A549 (cell line): ENCODE measurements at regions not wholly inside any gene's neighbourhood (a gene's known extent, or its start where the extent isn't known, plus 50 kb on each side); places are given as distances from the start of the nearest gene placed in this dataset.
"Not testable (repeated sequence)": the region's sequence is repeated elsewhere in the genome, so short reads cannot be mapped to it uniquely, and the experiment has no call there.

ENCODE experiments used
- CTCF ChIP-seq: fragments of >200 bp; sonication (Bioruptor Twin); formaldehyde crosslinking; IDR thresholded peaks from 3 replicates; pipeline ENCODE4 v1.5.1; 2016
- MYC ChIP-seq: IDR thresholded peaks from 2 replicates; pipeline ENCODE4 v1.6.1; 2012; ENCODE audit warnings: mild to moderate bottlenecking, inconsistent platforms, low read length, improper control_type of control experiment, borderline replicate concordance

DNA sequence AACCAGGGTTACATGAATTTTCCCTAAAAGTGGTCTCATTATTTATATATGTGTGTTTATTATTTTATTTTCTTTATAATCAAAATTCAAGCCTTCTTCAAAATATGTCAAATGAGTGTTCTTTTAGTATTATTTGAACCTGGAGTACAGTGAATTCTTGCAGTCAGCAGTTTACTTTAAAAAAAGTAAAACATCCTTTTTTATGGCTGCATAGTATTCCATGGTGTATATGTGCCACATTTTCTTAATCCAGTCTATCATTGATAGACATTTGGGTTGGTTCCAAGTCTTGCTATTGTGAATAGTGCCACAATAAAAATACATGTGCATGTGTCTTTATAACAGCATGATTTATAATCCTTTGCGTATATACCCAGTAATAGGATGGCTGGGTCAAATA is 920.9 kb downstream of the DNAJB9 start:
- not testable (repeated sequence) for TF ChIP-seq CTCF, MYC
